Fibroblast of upper back skin (primary cell): ENCODE measurements at regions not wholly inside any gene's neighbourhood (a gene's known extent, or its start where the extent isn't known, plus 50 kb on each side); places are given as distances from the start of the nearest gene placed in this dataset.

ENCODE experiments used
- DNase-seq: peaks from one replicate; pipeline ENCODE4 v3.0.0-alpha.2; 2013

GRCh38 chr13:111037927-111038326, 77.2 kb upstream of the ARHGEF7 start:
- DNase-seq, result no peak

GRCh38 chr13:111036665-111037064, 78.4 kb upstream of the ARHGEF7 start:
- DNase-seq, result no peak

GRCh38 chr13:111035861-111036260, 79.2 kb upstream of the ARHGEF7 start:
- no peak for DNase-seq

- no peak for DNase-seq
These were observed 80.3 kb upstream of the ARHGEF7 start for GRCh38 chr13:111034811-111035210.

DNA sequence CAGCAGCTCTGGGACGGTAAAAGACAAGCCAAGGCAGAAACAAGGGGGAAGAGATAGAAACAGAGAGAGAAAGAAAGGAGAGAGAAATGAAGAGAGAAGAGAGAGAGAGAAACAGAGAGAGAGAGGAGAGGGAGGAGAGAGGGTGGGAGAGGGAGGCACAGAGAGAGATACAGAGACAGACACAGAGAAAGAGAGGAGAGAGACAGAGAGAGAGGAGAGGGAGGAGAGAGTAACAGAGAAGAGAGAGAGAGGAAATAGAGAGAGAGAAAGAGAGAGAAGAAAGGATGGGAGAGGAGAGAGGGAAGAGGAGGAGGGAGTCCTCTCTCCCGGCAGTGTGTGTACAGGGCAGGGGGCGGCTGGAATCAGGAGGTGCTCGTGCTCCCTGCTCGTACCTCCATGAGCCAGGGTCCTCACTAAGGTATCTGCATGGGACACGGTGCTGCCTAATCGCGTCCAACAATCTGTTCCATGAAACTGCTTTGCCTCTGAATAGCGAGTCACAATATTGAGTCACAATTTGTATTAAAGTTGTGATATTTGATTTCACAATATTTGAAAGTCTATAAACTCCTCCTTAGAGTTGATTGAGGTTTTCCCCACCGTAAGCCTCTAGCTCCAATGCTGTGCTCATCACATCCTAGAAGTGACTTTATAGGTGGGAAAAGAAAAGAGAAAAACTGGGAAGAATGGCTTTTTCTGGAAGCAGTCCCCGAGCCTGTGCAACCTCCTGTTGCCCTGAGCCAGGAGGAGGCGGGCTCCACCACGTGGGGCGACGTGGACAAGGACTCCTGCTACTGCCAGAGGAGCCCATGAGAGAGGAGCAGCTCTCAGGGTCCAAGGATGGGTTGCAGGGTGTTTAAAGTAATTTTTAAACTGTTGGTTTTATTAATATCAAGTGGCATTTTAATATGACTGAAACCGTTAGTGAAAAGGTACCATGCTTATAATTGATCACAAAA, 81.7 kb upstream of the ARHGEF7 start:
- DNase-seq, result no peak

GRCh38 chr13:111031531-111031961, 83.6 kb upstream of the ARHGEF7 start:
- DNase-seq, result peak; percentile 78

DNA sequence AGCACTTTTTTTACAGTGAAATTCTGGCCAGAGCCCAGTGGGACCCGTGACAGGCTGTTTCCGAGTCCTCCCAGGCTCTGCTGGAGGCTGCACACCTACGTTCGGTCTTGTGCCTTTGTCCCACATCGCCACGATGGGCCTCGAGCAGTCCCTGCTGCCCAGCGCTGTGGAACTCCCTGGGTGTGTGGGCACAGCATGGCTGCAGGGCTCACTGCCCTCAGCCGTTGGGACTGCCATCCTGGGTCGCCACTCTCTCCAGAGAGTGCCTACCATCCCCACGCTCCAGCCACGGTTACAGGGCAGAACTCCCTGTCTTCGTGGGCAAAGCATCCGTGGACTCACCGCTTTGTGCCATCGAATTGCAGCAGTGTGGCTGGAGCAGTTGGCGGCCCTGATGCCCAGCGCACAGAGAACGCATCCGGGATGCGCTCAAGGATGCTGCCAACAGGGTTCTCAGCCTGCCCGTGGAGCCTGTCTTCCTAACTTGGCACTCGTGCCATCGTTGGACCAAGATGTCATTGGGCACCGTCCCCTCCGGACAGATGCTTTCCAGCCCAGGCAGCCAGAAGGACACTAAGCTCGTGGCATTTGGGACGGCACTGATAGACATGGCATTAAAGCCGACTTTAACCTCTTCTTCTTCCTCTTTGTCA, 85.0 kb upstream of the ARHGEF7 start:
- DNase-seq, result no peak

GRCh38 chr13:111027458-111028439, 87.4 kb upstream of the ARHGEF7 start:
- DNase-seq, result no peak

DNA sequence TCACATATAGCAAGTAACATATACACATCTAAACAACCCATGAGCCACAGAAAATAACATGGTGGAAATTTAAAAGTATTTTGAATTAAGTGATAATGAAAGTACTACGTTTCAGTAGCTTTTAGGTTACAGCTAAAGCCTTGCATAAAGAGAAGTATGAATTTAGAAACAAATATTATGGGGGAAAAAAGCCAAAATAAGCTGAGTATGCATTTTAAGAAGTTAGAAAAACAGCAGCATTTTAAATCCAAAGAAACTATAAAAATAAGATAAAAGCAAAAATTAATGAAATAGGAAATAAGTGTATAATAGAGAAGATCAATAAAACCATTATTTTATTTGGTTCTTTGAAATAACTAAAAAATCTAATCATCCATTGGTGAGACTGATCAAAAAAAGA, 89.8 kb upstream of the ARHGEF7 start:
- no peak for DNase-seq

DNA sequence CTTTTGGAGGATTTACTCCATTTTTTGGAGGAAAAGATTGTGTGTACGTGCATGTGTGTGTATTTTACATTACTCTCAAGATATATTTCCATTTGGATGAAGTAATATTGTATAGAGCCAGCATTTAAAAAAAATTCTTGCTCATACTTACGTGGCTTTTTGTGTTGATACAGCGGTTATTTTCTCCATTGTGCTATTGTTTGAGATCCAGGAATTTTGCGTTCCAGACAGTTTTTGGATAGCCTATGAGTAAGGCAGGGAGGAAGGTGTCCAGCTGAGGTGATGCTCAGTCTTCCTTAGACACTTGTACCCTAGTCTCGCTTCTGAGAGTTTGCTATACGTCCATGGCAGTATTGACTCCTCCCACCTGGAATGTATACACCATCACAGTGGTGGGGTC, 92.2 kb upstream of the ARHGEF7 start:
- no peak for DNase-seq

DNA sequence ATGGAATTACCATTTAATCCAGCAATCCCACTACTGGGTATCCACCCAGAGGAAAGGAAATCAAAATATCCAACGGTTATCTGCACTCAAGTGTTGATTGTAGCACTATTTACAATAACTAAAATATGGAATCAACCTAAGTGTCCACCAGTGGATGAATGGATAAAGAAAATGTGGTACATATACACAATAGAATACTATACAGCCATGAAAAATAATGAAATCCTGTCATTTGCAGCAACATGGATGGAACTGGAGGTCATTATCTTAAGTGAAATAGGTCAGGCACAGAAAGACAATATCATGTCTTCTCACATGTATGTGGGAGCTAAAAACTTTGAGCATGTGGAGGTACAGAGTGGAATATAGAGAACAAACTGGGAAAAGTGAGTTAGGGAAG, 92.9 kb upstream of the ARHGEF7 start:
- DNase-seq, result no peak

GRCh38 chr13:111021270-111021669, 93.8 kb upstream of the ARHGEF7 start:
- DNase-seq, result no peak

DNA sequence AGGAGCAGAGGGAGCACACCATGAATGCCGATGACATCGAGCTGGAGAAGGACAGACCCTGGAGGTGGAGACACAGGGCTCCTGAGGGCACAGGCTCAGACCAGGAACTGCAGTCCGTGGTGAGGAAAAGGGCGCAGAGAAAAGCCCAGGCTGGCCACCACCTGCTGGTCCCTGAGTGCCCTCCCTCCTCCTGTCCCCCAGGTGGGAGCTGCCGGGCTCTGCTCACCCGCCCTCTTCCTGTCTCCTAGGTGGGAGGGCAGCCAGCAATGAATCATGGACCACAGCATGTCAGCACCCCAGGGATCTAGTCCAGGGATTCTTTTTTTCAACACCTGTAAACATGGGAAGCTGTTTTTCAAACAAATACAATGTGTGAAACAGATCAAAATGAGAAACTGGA, 94.6 kb upstream of the ARHGEF7 start:
- DNase-seq, result no peak

GRCh38 chr13:111020021-111020420, 95.1 kb upstream of the ARHGEF7 start:
- no peak for DNase-seq

- DNase-seq, result no peak
These were observed 97.2 kb upstream of the ARHGEF7 start for GRCh38 chr13:111017755-111018459.

- DNase-seq, result no peak
These were observed 98.3 kb upstream of the ANKRD10 start for GRCh38 chr13:111013196-111013595.

DNA sequence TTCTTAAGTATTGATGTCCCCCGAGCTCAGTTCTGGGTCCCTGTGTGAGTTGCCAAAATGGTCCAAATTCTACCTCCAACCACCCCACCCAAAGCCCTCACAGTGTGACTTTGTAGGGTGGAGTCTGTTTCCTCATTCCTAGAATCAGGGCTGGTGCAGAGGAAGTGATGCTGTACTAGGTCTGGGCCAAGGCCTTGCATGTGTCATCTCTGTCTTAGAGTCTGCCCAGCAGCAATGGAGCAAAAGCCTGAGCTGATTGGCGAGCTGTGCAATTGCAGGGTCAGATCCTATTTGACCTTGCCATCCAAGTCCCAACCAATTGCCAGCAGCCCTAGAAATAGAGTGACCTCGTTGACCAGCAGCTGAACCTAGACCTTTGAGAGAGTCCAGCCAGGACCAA, 97.0 kb upstream of the ANKRD10 start:
- DNase-seq, result no peak

GRCh38 chr13:111008351-111008750, 93.5 kb upstream of the ANKRD10 start:
- DNase-seq, result no peak

- no peak for DNase-seq
These were observed 92.3 kb upstream of the ANKRD10 start for GRCh38 chr13:111007209-111007608.

DNA sequence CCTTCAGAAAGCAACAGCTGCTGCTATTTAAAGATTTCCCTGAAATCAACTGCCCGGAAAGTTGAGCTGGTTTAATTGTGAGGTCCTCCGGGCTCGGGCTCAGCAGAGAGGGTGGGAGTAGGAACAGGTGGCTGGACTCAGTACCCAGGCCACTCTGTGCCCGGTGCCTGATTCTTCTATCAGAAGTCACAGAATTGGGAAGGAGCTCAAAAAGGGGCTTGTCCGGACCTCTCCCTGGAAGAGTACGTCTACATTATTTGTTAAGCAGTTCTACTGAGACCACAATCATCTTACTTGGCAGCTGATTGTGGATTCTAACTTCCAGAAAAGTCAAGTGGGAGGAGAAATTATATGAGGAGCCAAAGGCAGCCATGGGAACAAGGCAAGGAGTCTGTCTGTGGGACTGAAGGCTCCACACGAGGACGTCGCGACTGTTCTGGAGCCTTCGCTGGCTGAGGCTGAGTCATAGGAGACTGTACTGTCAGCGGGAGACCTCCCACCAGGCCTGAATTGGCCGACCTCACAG, 91.7 kb upstream of the ANKRD10 start:
- DNase-seq, result peak; percentile 85

GRCh38 chr13:111005808-111006505, 91.1 kb upstream of the ANKRD10 start:
- DNase-seq, result peak; percentile 28
